HepG2 (cell line): ENCODE measurements at regions not wholly inside any gene's neighbourhood (a gene's known extent, or its start where the extent isn't known, plus 50 kb on each side); places are given as distances from the start of the nearest gene placed in this dataset.

Source experiments
- ATAC-seq: fragments of 200-7000 bp; cut with Tn5 transposase; 3 replicates; pipeline ENCODE4 v1.9.1; 2020; ENCODE audit warnings: mild to moderate bottlenecking, moderate library complexity
- BruUV-seq: library from RNA; stranded (reverse); fragments of 400-500 nt; replicated peaks from 2 replicates; lab custom pipeline; 2021; lab: Mats Ljungman, UMichigan
- CTCF ChIA-PET: fragments of 300-600 bp; formaldehyde crosslinking; extraction: SDS; loops from one replicate; lab custom pipeline; 2021; ENCODE audit warnings: low total read pairs, inconsistent platforms, low intra/inter-chr PET ratio; lab: Yijun Ruan, JAX
- POLR2A ChIA-PET: fragments of 350-600 bp; sonication (Branson Sonifier 250); formaldehyde crosslinking; loops from one replicate; lab custom pipeline; 2020; ENCODE audit warnings: antibody characterized with exemption, inconsistent platforms; lab: Yijun Ruan, JAX
- DNase-seq: peaks from one replicate; pipeline ENCODE4 v3.0.0-alpha.2; 2015; ENCODE audit warnings: low spot score
- FAIRE-seq: peaks from 3 replicates; lab custom pipeline; 2011; peaks lifted over from hg19 to GRCh38; lab: Jason Lieb, UNC
- H2AFZ ChIP-seq: one replicate; pipeline ENCODE4 v1.6.1; 2011; ENCODE audit warnings: low read length, inconsistent platforms
- H3K27ac ChIP-seq: fragments of 300-600 bp; 3 replicates; pipeline ENCODE4 v1.8.0; 2011; ENCODE audit warnings: mixed run types, mild to moderate bottlenecking, mixed read lengths, low read length, inconsistent platforms; ENCODE audit not compliant: insufficient read depth; ENCODE audit errors: extremely low read length
- H3K27me3 ChIP-seq, 2 experiments: fragments of 200-600 bp in 1 of 2; 2 replicates in 1 of 2; 3 replicates in 1 of 2; pipeline versions ENCODE4 v1.6.0 to v1.8.0; 2011; ENCODE audit warnings: low read length in 2 of 2, mild to moderate bottlenecking in 2 of 2, moderate library complexity in 2 of 2, inconsistent platforms in 1 of 2; ENCODE audit not compliant: insufficient read depth in 2 of 2, control insufficient read depth in 1 of 2
- H3K36me3 ChIP-seq, 2 experiments: fragments of 200-600 bp in 1 of 2; replicated peaks in 1 of 2; 2 replicates in 1 of 2; 3 replicates in 1 of 2; pipeline versions ENCODE4 v1.5.1 to v1.8.0; 2011; ENCODE audit warnings: low read length in 2 of 2, inconsistent platforms in 1 of 2; ENCODE audit not compliant: insufficient read depth in 2 of 2, control insufficient read depth in 1 of 2
- H3K4me1 ChIP-seq: 2 replicates; pipeline ENCODE4 v1.5.1; 2012; ENCODE audit warnings: low read length, inconsistent platforms; ENCODE audit not compliant: insufficient read depth
- H3K4me2 ChIP-seq: 2 replicates; pipeline ENCODE4 v1.6.0; 2011; ENCODE audit warnings: low read depth, low read length, inconsistent platforms
- H3K4me3 ChIP-seq, 3 experiments: fragments of 200-600 bp in 1 of 3; sonication (generic), shearing (Covaris generic) in 1 of 3; replicated peaks in 1 of 3; 2 replicates each; pipeline ENCODE4 v1.5.1; 2011 to 2016; ENCODE audit warnings: low read length in 3 of 3, inconsistent platforms in 2 of 3, low read depth in 2 of 3, mild to moderate bottlenecking in 2 of 3, control low read depth in 1 of 3, mixed read lengths in 1 of 3; ENCODE audit not compliant: insufficient read depth in 1 of 3
- H3K79me2 ChIP-seq: one replicate; pipeline ENCODE4 v1.6.1; 2011; ENCODE audit warnings: low read length, inconsistent platforms; ENCODE audit not compliant: insufficient read depth
- H3K9ac ChIP-seq: 2 replicates; pipeline ENCODE4 v1.6.0; 2011; ENCODE audit warnings: mild to moderate bottlenecking, low read depth, low read length, inconsistent platforms; ENCODE audit not compliant: insufficient read depth
- H3K9me3 ChIP-seq: 2 replicates; pipeline ENCODE4 v1.5.1; 2012; ENCODE audit warnings: mild to moderate bottlenecking, low read length
- H4K20me1 ChIP-seq: 2 replicates; pipeline ENCODE4 v1.6.0; 2011; ENCODE audit warnings: inconsistent platforms, mild to moderate bottlenecking, low read length, moderate library complexity; ENCODE audit not compliant: insufficient read depth
- CENPBD1 ChIP-seq: sonication (generic); formaldehyde crosslinking; IDR thresholded peaks from 2 replicates; pipeline ENCODE4 v1.8.0; 2022; ENCODE audit warnings: missing genetic modification reagents, low read depth, mild to moderate bottlenecking, borderline replicate concordance
- CENPT ChIP-seq: sonication (generic); formaldehyde crosslinking; IDR thresholded peaks from 2 replicates; pipeline ENCODE4 v1.8.0; 2022; ENCODE audit warnings: low read depth, mild to moderate bottlenecking, moderate library complexity, missing genetic modification reagents
- DDIT3 ChIP-seq: sonication (generic); formaldehyde crosslinking; IDR thresholded peaks from 2 replicates; pipeline ENCODE4 v1.4.0; 2020; ENCODE audit warnings: mild to moderate bottlenecking, missing genetic modification reagents
- HNRNPUL1 ChIP-seq: fragments of 200-400 bp; formaldehyde crosslinking; IDR thresholded peaks from 2 replicates; pipeline ENCODE4 v1.6.1; 2017; ENCODE audit warnings: low read depth, mild to moderate bottlenecking, low read length, moderate library complexity
- IKZF5 ChIP-seq: IDR thresholded peaks from 2 replicates; pipeline ENCODE4 v1.6.1; 2018; ENCODE audit warnings: missing genetic modification reagents, mild to moderate bottlenecking, missing compliant biosample characterization
- SALL2 ChIP-seq: sonication (generic); formaldehyde crosslinking; IDR thresholded peaks from 2 replicates; pipeline ENCODE4 v1.8.1; 2023; ENCODE audit warnings: mild to moderate bottlenecking, missing genetic modification reagents, inconsistent platforms
- TCF7 ChIP-seq: sonication (generic); IDR thresholded peaks from 2 replicates; pipeline ENCODE4 v1.6.1; 2016; ENCODE audit warnings: antibody characterized with exemption, low read depth
- ZGPAT ChIP-seq: IDR thresholded peaks from 2 replicates; pipeline ENCODE4 v1.6.1; 2016; ENCODE audit warnings: mild to moderate bottlenecking
- ZMYM3 ChIP-seq: sonication (generic); formaldehyde crosslinking; IDR thresholded peaks from 2 replicates; pipeline ENCODE4 v1.5.1; 2020; ENCODE audit warnings: mild to moderate bottlenecking, missing genetic modification reagents
- ZNF430 ChIP-seq: sonication (generic); formaldehyde crosslinking; IDR thresholded peaks from 2 replicates; pipeline ENCODE4 v1.9.0; 2021; ENCODE audit warnings: mild to moderate bottlenecking, missing genetic modification reagents
- ZNF614 ChIP-seq: IDR thresholded peaks from 2 replicates; pipeline ENCODE4 v1.6.1; 2018; ENCODE audit warnings: missing biosample characterization, missing genetic modification reagents, inconsistent platforms, borderline replicate concordance
- ZNF652 ChIP-seq: IDR thresholded peaks from 2 replicates; pipeline ENCODE4 v1.6.1; 2016; ENCODE audit warnings: low read depth, borderline replicate concordance
- ZNF678 ChIP-seq: sonication (generic); formaldehyde crosslinking; IDR thresholded peaks from 2 replicates; pipeline ENCODE4 v1.4.0; 2020; ENCODE audit warnings: mild to moderate bottlenecking, missing genetic modification reagents
- ZNF784 ChIP-seq: sonication (generic); formaldehyde crosslinking; IDR thresholded peaks from 2 replicates; pipeline ENCODE4 v1.5.1; 2020; ENCODE audit warnings: missing genetic modification reagents, mild to moderate bottlenecking, borderline replicate concordance
- ZNF841 ChIP-seq: sonication (generic); formaldehyde crosslinking; IDR thresholded peaks from 2 replicates; pipeline ENCODE4 v1.8.1; 2023; ENCODE audit warnings: missing genetic modification reagents, borderline replicate concordance
- ZSCAN22 ChIP-seq: sonication (generic); formaldehyde crosslinking; IDR thresholded peaks from 2 replicates; pipeline ENCODE4 v1.4.0; 2020; ENCODE audit warnings: mild to moderate bottlenecking, missing genetic modification reagents
- ZSCAN29 ChIP-seq: sonication (generic); formaldehyde crosslinking; conservative IDR thresholded peaks from 2 replicates; pipeline ENCODE4 v1.4.0; 2020; ENCODE audit warnings: mild to moderate bottlenecking, missing genetic modification reagents
- WGBS: methylation state at CpG from one replicate; pipeline ENCODE4 v1.1.6; 2017; ENCODE audit warnings: low lambda C conversion rate; 5-methylcytosine and 5-hydroxymethylcytosine counted together
- in situ Hi-C: cut with HindIII; loops from 2 replicates; pipeline ENCODE4 v1.10.0; 2017; ENCODE audit warnings: low pct_unique_long_range_greater_than_20kb; ENCODE audit not compliant: extremely low pct_ligation_motif_present
- intact Hi-C: fragments of 100-400 bp; cut with micrococcal nuclease; formaldehyde crosslinking; loops from one replicate; pipeline ENCODE4 v1.10.0; 2022; ENCODE audit not compliant: unreplicated experiment

- DNase-seq (no peak), ATAC-seq (no peak), FAIRE-seq (no peak)
- in situ Hi-C loops = no loop called here
- H3K36me3 ChIP-seq = no peaks in the 10 kb centered on the region
- H2AFZ ChIP-seq = no peak overlapping the region
- no peaks in the 10 kb centered on the region for H3K79me2 ChIP-seq
- no peak overlapping the region for H3K9ac ChIP-seq
- POLR2A ChIA-PET = no interaction called here
- peaks cover 0 to 3% of the 10 kb centered on the region in 2 experiments; a peak in 1 of 5 replicates for H3K27me3 ChIP-seq
- no peak for TF ChIP-seq DDIT3 (CRISPR knock-in tag)
- no peak for TF ChIP-seq SALL2
- TF ChIP-seq ZSCAN29 = no peak
- TF ChIP-seq HNRNPUL1 = no peak
- no peak for TF ChIP-seq ZNF784 (CRISPR knock-in tag)
- no peak for TF ChIP-seq ZSCAN22 (CRISPR knock-in tag)
- TF ChIP-seq ZMYM3 = no peak
- no peak for TF ChIP-seq ZNF652 (CRISPR knock-in tag)
- no peak for TF ChIP-seq ZGPAT
- no peak for TF ChIP-seq ZNF430 (CRISPR knock-in tag)
- no peak for TF ChIP-seq TCF7
- TF ChIP-seq IKZF5 (CRISPR knock-in tag) = no peak
- no peak for TF ChIP-seq CENPBD1
- TF ChIP-seq CENPT (CRISPR knock-in tag) = no peak
- TF ChIP-seq ZNF614 = no peak
- TF ChIP-seq ZNF678 (CRISPR knock-in tag) = no peak
- no peak for TF ChIP-seq ZNF841
- no peaks in the 10 kb centered on the region for H4K20me1 ChIP-seq
- no TSS peak for BruUV-seq
- no peaks in the 10 kb centered on the region for H3K9me3 ChIP-seq
- CTCF ChIA-PET = no interaction called here
- no peak overlapping the region for H3K27ac ChIP-seq
- no peaks in the 10 kb centered on the region for H3K4me1 ChIP-seq
- no peak overlapping the region for H3K4me3 ChIP-seq
- no peak overlapping the region for H3K4me2 ChIP-seq
- intact Hi-C loops = no loop called here
- WGBS = 54% methylated on average over 3 of the region's 3 CpGs
These were observed 82.0 kb upstream of the NFIA start for GRCh38 chr1:61000327-61000726.
